Tibial nerve (tissue), 4 donors: ENCODE measurements at regions not wholly inside any gene's neighbourhood (a gene's known extent, or its start where the extent isn't known, plus 50 kb on each side); places are given as distances from the start of the nearest gene placed in this dataset.

ENCODE experiments used
- DNase-seq, 2 donors: peaks; one replicate each; pipeline ENCODE4 v3.0.0-alpha.2; 2019; ENCODE audit warnings: low spot score in 2 of 2
- H3K27ac ChIP-seq, 4 donors: fragments of 200-600 bp; sonication (generic) in 3 of 4; one replicate each; pipeline ENCODE4 v1.5.1; 2017 to 2019; ENCODE audit warnings: mild to moderate bottlenecking in 1 of 4
- H3K27me3 ChIP-seq, 2 donors: fragments of 200-600 bp; sonication (generic) in 1 of 2; one replicate each; pipeline versions ENCODE4 v1.5.1 to v1.6.0; 2017 to 2019
- H3K36me3 ChIP-seq, 3 donors: fragments of 200-600 bp; sonication (generic); one replicate each; pipeline ENCODE4 v1.5.1; 2018 to 2019
- H3K4me1 ChIP-seq, 4 donors: fragments of 200-600 bp; sonication (generic) in 3 of 4; one replicate each; pipeline ENCODE4 v1.5.1; 2017 to 2019
- H3K4me3 ChIP-seq, 4 donors: fragments of 200-600 bp; sonication (generic) in 3 of 4; one replicate each; pipeline ENCODE4 v1.5.1; 2017 to 2019; ENCODE audit warnings: mild to moderate bottlenecking in 1 of 4, moderate library complexity in 1 of 4
- H3K9me3 ChIP-seq, 4 donors: fragments of 200-600 bp; sonication (generic) in 3 of 4; one replicate each; pipeline ENCODE4 v1.5.1; 2017 to 2019
- CTCF ChIP-seq, 5 experiments: fragments of 200-600 bp in 3 of 5; fragments of 450-650 bp in 2 of 5; sonication (generic) in 3 of 5; IDR thresholded peaks; one replicate each; pipeline ENCODE4 v1.5.1; 2016 to 2019; ENCODE audit warnings: antibody characterized with exemption in 5 of 5, mild to moderate bottlenecking in 3 of 5, moderate library complexity in 2 of 5
- EP300 ChIP-seq, 2 donors: sonication (generic); formaldehyde crosslinking; IDR thresholded peaks; one replicate each; pipeline ENCODE4 v1.6.1; 2017; ENCODE audit warnings: antibody characterized with exemption in 2 of 2, mild to moderate bottlenecking in 1 of 2
- POLR2A ChIP-seq, 2 donors: fragments of 450-650 bp; IDR thresholded peaks; one replicate each; pipeline ENCODE4 v1.6.1; 2017; ENCODE audit warnings: antibody characterized with exemption in 2 of 2, mild to moderate bottlenecking in 2 of 2, moderate library complexity in 2 of 2
- WGBS, 2 donors: methylation state at CpG; one replicate each; pipeline ENCODE4 v1.1.5; 2018; 5-methylcytosine and 5-hydroxymethylcytosine counted together

GRCh38 chr5:173751266-173751600 is 134.8 kb upstream of the BOD1 start:
- no peaks in the 10 kb centered on the region for H3K4me1 ChIP-seq
- no peak for TF ChIP-seq CTCF (IDR thresholded peaks at IDR 0.05)
- TF ChIP-seq POLR2A (IDR thresholded peaks at IDR 0.05): no peak
- no peaks in the 10 kb centered on the region for H3K27me3 ChIP-seq
- no peaks in the 10 kb centered on the region for H3K9me3 ChIP-seq
- no peak overlapping the region for H3K4me3 ChIP-seq
- no peak for DNase-seq
- 86 to 89% methylated on average over 5 of the region's 5 CpGs for WGBS, 2 donors
- H3K36me3 ChIP-seq: no peaks in the 10 kb centered on the region
- H3K27ac ChIP-seq: no peak overlapping the region

GRCh38 chr5:173752653-173753052 is 135.5 kb upstream of the CPEB4 start:
- no peak for TF ChIP-seq EP300 (IDR thresholded peaks at IDR 0.05)
- no peak for TF ChIP-seq POLR2A (IDR thresholded peaks at IDR 0.05)
- no peak overlapping the region for H3K27ac ChIP-seq
- no peaks in the 10 kb centered on the region for H3K4me1 ChIP-seq
- no peaks in the 10 kb centered on the region for H3K9me3 ChIP-seq
- 65 to 71% methylated on average over 4 of the region's 4 CpGs for WGBS, 2 donors
- no peaks in the 10 kb centered on the region for H3K27me3 ChIP-seq
- no peak for DNase-seq
- H3K36me3 ChIP-seq: no peaks in the 10 kb centered on the region
- no peak overlapping the region for H3K4me3 ChIP-seq

- Histone ChIP-seq H3K4me3 (no peak overlapping the region), H3K4me1 (no peaks in the 10 kb centered on the region), H3K27ac (no peak overlapping the region), H3K36me3 (no peaks in the 10 kb centered on the region), H3K27me3 (no peaks in the 10 kb centered on the region), H3K9me3 (no peaks in the 10 kb centered on the region)
- TF ChIP-seq CTCF (IDR thresholded peaks at IDR 0.05) (no peak), POLR2A (IDR thresholded peaks at IDR 0.05) (no peak)
- DNase-seq: no peak
- WGBS, 2 donors: 66 to 68% methylated on average over 14 to 15 of the region's 15 CpGs
Observed at GRCh38 chr5:173753307-173754168, 134.6 kb upstream of the CPEB4 start.

GRCh38 chr5:173755319-173755718 is 132.8 kb upstream of the CPEB4 start:
- no peak for DNase-seq
- Histone ChIP-seq H3K4me1 (no peaks in the 10 kb centered on the region), H3K36me3 (no peaks in the 10 kb centered on the region), H3K4me3 (no peak overlapping the region), H3K9me3 (no peaks in the 10 kb centered on the region), H3K27ac (no peak overlapping the region), H3K27me3 (no peaks in the 10 kb centered on the region)
- 86 to 91% methylated on average over 3 of the region's 3 CpGs for WGBS, 2 donors
- TF ChIP-seq CTCF (IDR thresholded peaks at IDR 0.05): no peak
- TF ChIP-seq EP300 (IDR thresholded peaks at IDR 0.05): no peak
- TF ChIP-seq POLR2A (IDR thresholded peaks at IDR 0.05): no peak

GRCh38 chr5:173757403-173758209 is 130.5 kb upstream of the CPEB4 start:
- H3K4me1 ChIP-seq: no peaks in the 10 kb centered on the region
- no peak for DNase-seq
- 36 to 49% methylated on average over 12 of the region's 12 CpGs for WGBS, 2 donors
- no peak overlapping the region for H3K27ac ChIP-seq
- no peaks in the 10 kb centered on the region for H3K27me3 ChIP-seq
- H3K4me3 ChIP-seq: no peak overlapping the region
- H3K36me3 ChIP-seq: no peaks in the 10 kb centered on the region
- no peaks in the 10 kb centered on the region for H3K9me3 ChIP-seq
- TF ChIP-seq CTCF (IDR thresholded peaks at IDR 0.05) (no peak), EP300 (IDR thresholded peaks at IDR 0.05) (no peak), POLR2A (IDR thresholded peaks at IDR 0.05) (no peak)
